H1 (cell line): ENCODE measurements at regions not wholly inside any gene's neighbourhood (a gene's known extent, or its start where the extent isn't known, plus 50 kb on each side); places are given as distances from the start of the nearest gene placed in this dataset.
"Not testable (repeated sequence)": the region's sequence is repeated elsewhere in the genome, so short reads cannot be mapped to it uniquely, and the experiment has no call there.

Experiments used
- CTCF ChIA-PET: fragments of 300-600 bp; sonication (Branson Sonifier 250); formaldehyde crosslinking; loops from one replicate; lab custom pipeline; 2021; ENCODE audit not compliant: partially characterized antibody; lab: Charles Lee
- POLR2A ChIA-PET: fragments of 300-600 bp; sonication (Branson Sonifier 250); formaldehyde crosslinking; loops from one replicate; lab custom pipeline; 2021; ENCODE audit warnings: inconsistent platforms; ENCODE audit not compliant: partially characterized antibody; lab: Charles Lee
- DNase-seq, 2 experiments: peaks; one replicate each; pipeline versions ENCODE4 v3.0.0 to v3.0.0-alpha.2; 2010 to 2022; ENCODE audit warnings: low spot score in 2 of 2, low read depth in 1 of 2, mixed read lengths in 1 of 2
- FAIRE-seq: peaks from 2 replicates; lab custom pipeline; 2011; peaks lifted over from hg19 to GRCh38; lab: Jason Lieb, UNC
- H2AFZ ChIP-seq: 2 replicates; pipeline ENCODE4 v1.8.1; 2012; ENCODE audit warnings: low read length, inconsistent platforms
- H2AK5ac ChIP-seq: 2 replicates; pipeline ENCODE4 v1.6.1; 2013; ENCODE audit warnings: low read depth, low read length
- H2BK120ac ChIP-seq: replicated peaks from 2 replicates; pipeline ENCODE3; 2013; ENCODE audit warnings: low read depth, low read length, inconsistent platforms
- H2BK12ac ChIP-seq: 2 replicates; pipeline ENCODE4 v1.6.1; 2013; ENCODE audit warnings: low read depth, low read length
- H2BK15ac ChIP-seq: 2 replicates; pipeline ENCODE4 v1.6.1; 2013; ENCODE audit warnings: low read length
- H2BK20ac ChIP-seq: 2 replicates; pipeline ENCODE4 v1.6.1; 2013; ENCODE audit warnings: low read length
- H2BK5ac ChIP-seq: 2 replicates; pipeline ENCODE4 v1.6.1; 2013; ENCODE audit warnings: low read depth, low read length
- H3K14ac ChIP-seq: 2 replicates; pipeline ENCODE4 v1.6.1; 2013; ENCODE audit warnings: inconsistent platforms; ENCODE audit not compliant: insufficient read length
- H3K18ac ChIP-seq: 2 replicates; pipeline ENCODE4 v1.6.1; 2013; ENCODE audit warnings: low read length; ENCODE audit errors: extremely low read depth
- H3K23ac ChIP-seq: 2 replicates; pipeline ENCODE4 v1.6.1; 2013; ENCODE audit warnings: inconsistent platforms; ENCODE audit not compliant: insufficient read length
- H3K23me2 ChIP-seq: 2 replicates; pipeline ENCODE4 v1.6.1; 2013; ENCODE audit warnings: low read depth, low read length
- H3K27ac ChIP-seq: 2 replicates; pipeline ENCODE4 v1.6.1; 2011; ENCODE audit warnings: low read depth, low read length, inconsistent platforms
- H3K27me3 ChIP-seq, 4 experiments: replicated peaks in 1 of 4; 1 replicate in 1 of 4; 2 replicates in 3 of 4; pipeline versions ENCODE4 v1.6.1 to v1.8.1; 2011 to 2013; ENCODE audit warnings: low read length in 3 of 4, mild to moderate bottlenecking in 3 of 4, inconsistent platforms in 2 of 4, mixed read lengths in 2 of 4, moderate library complexity in 1 of 4; ENCODE audit not compliant: control insufficient read depth in 3 of 4, insufficient read depth in 3 of 4; ENCODE audit errors: extremely low read depth in 1 of 4
- H3K36me3 ChIP-seq, 4 experiments: 2 replicates each; pipeline versions ENCODE4 v1.6.1 to v1.8.1; 2011 to 2013; ENCODE audit warnings: mild to moderate bottlenecking in 4 of 4, low read length in 3 of 4, moderate library complexity in 2 of 4, control low read depth in 1 of 4, inconsistent platforms in 1 of 4; ENCODE audit not compliant: insufficient read depth in 4 of 4, control insufficient read depth in 2 of 4
- H3K4ac ChIP-seq: replicated peaks from 2 replicates; pipeline ENCODE3; 2013; ENCODE audit warnings: low read length, low read depth, mixed read lengths, inconsistent platforms; ENCODE audit not compliant: insufficient read length
- H3K4me1 ChIP-seq, 4 experiments: replicated peaks in 1 of 4; 1 replicate in 1 of 4; 2 replicates in 3 of 4; pipeline versions ENCODE4 v1.6.1 to v1.8.1; 2011 to 2013; ENCODE audit warnings: low read length in 3 of 4, inconsistent platforms in 2 of 4, mixed read lengths in 1 of 4; ENCODE audit not compliant: insufficient read depth in 4 of 4, control insufficient read depth in 3 of 4
- H3K4me2 ChIP-seq, 2 experiments: 2 replicates each; pipeline versions ENCODE4 v1.6.1 to v1.8.1; 2011 to 2013; ENCODE audit warnings: low read depth in 2 of 2, low read length in 2 of 2, control low read depth in 1 of 2, inconsistent platforms in 1 of 2, mild to moderate bottlenecking in 1 of 2; ENCODE audit not compliant: insufficient read depth in 1 of 2
- H3K4me3 ChIP-seq, 4 experiments: fragments of 200-600, 300-600 bp in 1 of 4; sonication (generic), shearing (Covaris generic), sonication (Bioruptor Twin) in 1 of 4; 2 replicates each; pipeline versions ENCODE4 v1.5.1 to v1.8.1; 2011 to 2016; ENCODE audit warnings: low read length in 4 of 4, low read depth in 3 of 4, control low read depth in 2 of 4, inconsistent platforms in 2 of 4, mild to moderate bottlenecking in 2 of 4, mixed read lengths in 1 of 4, moderate library complexity in 1 of 4; ENCODE audit not compliant: insufficient read depth in 2 of 4; ENCODE audit errors: extremely low read depth in 1 of 4
- H3K56ac ChIP-seq: replicated peaks from 2 replicates; pipeline ENCODE3; 2013; ENCODE audit warnings: low read depth, mild to moderate bottlenecking, mixed read lengths, low read length, inconsistent platforms; ENCODE audit not compliant: insufficient read length
- H3K79me1 ChIP-seq: 2 replicates; pipeline ENCODE4 v1.6.1; 2013; ENCODE audit warnings: low read depth, low read length, control low read depth
- H3K79me2 ChIP-seq, 2 experiments: 2 replicates each; pipeline versions ENCODE4 v1.6.1 to v1.8.1; 2012 to 2013; ENCODE audit warnings: low read length in 2 of 2, mild to moderate bottlenecking in 2 of 2, inconsistent platforms in 1 of 2; ENCODE audit not compliant: insufficient read depth in 2 of 2, control insufficient read depth in 1 of 2
- H3K9ac ChIP-seq, 4 experiments: replicated peaks in 1 of 4; 1 replicate in 1 of 4; 2 replicates in 3 of 4; pipeline versions ENCODE4 v1.6.1 to v1.8.1; 2011 to 2013; ENCODE audit warnings: low read depth in 3 of 4, low read length in 3 of 4, control low read depth in 2 of 4, mild to moderate bottlenecking in 2 of 4, moderate library complexity in 2 of 4, inconsistent platforms in 1 of 4; ENCODE audit errors: extremely low read depth in 1 of 4
- H3K9me3 ChIP-seq, 2 experiments: 2 replicates each; pipeline versions ENCODE4 v1.6.1 to v1.8.1; 2012 to 2013; ENCODE audit warnings: mild to moderate bottlenecking in 2 of 2, moderate library complexity in 2 of 2, control low read depth in 1 of 2, inconsistent platforms in 1 of 2, low read depth in 1 of 2, low read length in 1 of 2, mixed read lengths in 1 of 2; ENCODE audit not compliant: insufficient read depth in 2 of 2
- H4K20me1 ChIP-seq, 2 experiments: replicated peaks in 1 of 2; 2 replicates each; pipeline versions ENCODE3 to v1.8.1; 2011 to 2013; ENCODE audit warnings: inconsistent platforms in 2 of 2, low read length in 2 of 2, mild to moderate bottlenecking in 1 of 2; ENCODE audit not compliant: insufficient read depth in 2 of 2, control insufficient read depth in 1 of 2
- H4K5ac ChIP-seq: 2 replicates; pipeline ENCODE4 v1.6.1; 2013; ENCODE audit warnings: low read length, low read depth, mixed read lengths, inconsistent platforms; ENCODE audit not compliant: insufficient read length
- H4K8ac ChIP-seq: 2 replicates; pipeline ENCODE4 v1.8.0; 2013; ENCODE audit warnings: mild to moderate bottlenecking, moderate library complexity, low read length, inconsistent platforms; ENCODE audit not compliant: insufficient read depth; ENCODE audit errors: extremely low read depth
- H4K91ac ChIP-seq: replicated peaks from 2 replicates; pipeline ENCODE3; 2013; ENCODE audit warnings: low read length, mixed read lengths, inconsistent platforms; ENCODE audit not compliant: insufficient read length
- WGBS, 2 experiments: shearing (Covaris generic) in 1 of 2; methylation state at CpG; one replicate each; pipeline versions ENCODE4 v1.1.6 to v1.1.7; 2013 to 2015; ENCODE audit warnings: low lambda C conversion rate in 2 of 2, mixed read lengths in 2 of 2, inconsistent platforms in 1 of 2, low coverage in 1 of 2, missing lambda C conversion rate in 1 of 2; ENCODE audit not compliant: insufficient replicate concordance in 2 of 2, insufficient coverage in 1 of 2, insufficient read length in 1 of 2; ENCODE audit errors: extremely low coverage in 1 of 2, missing lambda C conversion rate in 1 of 2; 5-methylcytosine and 5-hydroxymethylcytosine counted together

- H4K5ac ChIP-seq, H3K14ac ChIP-seq, H2BK120ac ChIP-seq, FAIRE-seq, H3K4me2 ChIP-seq, H3K79me2 ChIP-seq, H3K4me3 ChIP-seq, H3K79me1 ChIP-seq, H3K27ac ChIP-seq, H4K8ac ChIP-seq, DNase-seq, CTCF ChIA-PET, H3K9ac ChIP-seq, H3K56ac ChIP-seq, H2AFZ ChIP-seq, H2AK5ac ChIP-seq, H4K91ac ChIP-seq, H2BK15ac ChIP-seq, H3K23me2 ChIP-seq, H4K20me1 ChIP-seq, H3K4ac ChIP-seq, H3K27me3 ChIP-seq, H2BK20ac ChIP-seq, H2BK12ac ChIP-seq, H2BK5ac ChIP-seq, H3K36me3 ChIP-seq, H3K9me3 ChIP-seq, H3K23ac ChIP-seq, H3K4me1 ChIP-seq, POLR2A ChIA-PET, H3K18ac ChIP-seq: not testable (repeated sequence)
- no CpG with 5 or more reads among the region's 4 CpGs for WGBS, 2 experiments
Measured at GRCh38 chr9:61817127-61817705, 627.4 kb downstream of the SPATA31A7 start.

- H2BK5ac ChIP-seq, H2AK5ac ChIP-seq, H2BK12ac ChIP-seq, H3K9ac ChIP-seq, H4K20me1 ChIP-seq, H4K91ac ChIP-seq, FAIRE-seq, H3K23ac ChIP-seq, POLR2A ChIA-PET, H2BK120ac ChIP-seq, H3K27ac ChIP-seq, H3K14ac ChIP-seq, H2BK15ac ChIP-seq, H3K27me3 ChIP-seq, H4K5ac ChIP-seq, CTCF ChIA-PET, H3K36me3 ChIP-seq, H3K18ac ChIP-seq, H4K8ac ChIP-seq, H3K4ac ChIP-seq, H3K4me1 ChIP-seq, H3K79me2 ChIP-seq, H3K23me2 ChIP-seq, H3K56ac ChIP-seq, H3K4me2 ChIP-seq, H3K4me3 ChIP-seq, H2BK20ac ChIP-seq, H2AFZ ChIP-seq, H3K9me3 ChIP-seq, H3K79me1 ChIP-seq: not testable (repeated sequence)
- DNase-seq = peak in 1 of 2 experiments; percentile 93
- 5% methylated on average over 12 of the region's 40 CpGs; no CpG with 5 or more reads in 1 of the 2 experiments for WGBS, 2 experiments
Measured at GRCh38 chr9:61853624-61854259, 663.9 kb downstream of the SPATA31A7 start.
